MCF 10A (cell line): ENCODE measurements at regions not wholly inside any gene's neighbourhood (a gene's known extent, or its start where the extent isn't known, plus 50 kb on each side); places are given as distances from the start of the nearest gene placed in this dataset.

ENCODE experiments used
- BruUV-seq: library from RNA; stranded (reverse); fragments of 400-500 nt; replicated peaks from 2 replicates; lab custom pipeline; 2021; lab: Mats Ljungman, UMichigan
- CTCF ChIA-PET: fragments of 300-600 bp; sonication (Branson Sonifier 250); formaldehyde crosslinking; extraction: SDS; loops from one replicate; lab custom pipeline; 2021; ENCODE audit warnings: antibody characterized with exemption, inconsistent platforms; lab: Yijun Ruan, JAX
- POLR2A ChIA-PET: fragments of 300-600, 350-650 bp; sonication (Branson Sonifier 250); formaldehyde crosslinking; extraction: SDS; loops from one replicate; lab custom pipeline; 2020; ENCODE audit warnings: antibody characterized with exemption, inconsistent platforms; lab: Yijun Ruan, JAX
- DNase-seq: peaks from one replicate; pipeline ENCODE4 v3.0.0-alpha.2; 2018; ENCODE audit not compliant: unreplicated experiment
- H3K27ac Mint-ChIP-seq: one replicate; pipeline ENCODE4 v1.8.0; 2022; ENCODE audit warnings: mild to moderate bottlenecking, low read depth, mixed read lengths; ENCODE audit not compliant: unreplicated experiment
- H3K27me3 Mint-ChIP-seq: one replicate; pipeline ENCODE4 v1.8.0; 2022; ENCODE audit warnings: mixed read lengths; ENCODE audit not compliant: insufficient read depth, unreplicated experiment
- H3K36me3 Mint-ChIP-seq: one replicate; pipeline ENCODE4 v1.8.0; 2022; ENCODE audit warnings: mild to moderate bottlenecking, moderate library complexity, mixed read lengths; ENCODE audit not compliant: insufficient read depth, unreplicated experiment
- H3K4me1 Mint-ChIP-seq: one replicate; pipeline ENCODE4 v1.8.0; 2022; ENCODE audit warnings: mixed read lengths; ENCODE audit not compliant: insufficient read depth, unreplicated experiment
- H3K4me3 Mint-ChIP-seq: one replicate; pipeline ENCODE4 v1.8.0; 2022; ENCODE audit warnings: mild to moderate bottlenecking, moderate library complexity, mixed read lengths; ENCODE audit not compliant: unreplicated experiment
- H3K9me3 Mint-ChIP-seq: one replicate; pipeline ENCODE4 v1.8.0; 2022; ENCODE audit warnings: mixed read lengths; ENCODE audit not compliant: unreplicated experiment
- CTCF ChIP-seq: fragments of 200-600 bp; IDR thresholded peaks from one replicate; pipeline ENCODE4 v1.8.0; 2022; ENCODE audit warnings: antibody characterized with exemption, mild to moderate bottlenecking; ENCODE audit not compliant: unreplicated experiment
- intact Hi-C: fragments of 100-400 bp; cut with micrococcal nuclease; formaldehyde crosslinking; loops from 2 replicates; pipeline ENCODE4 v1.14.1; 2022

GRCh38 chr5:128667751-128668150 is 129.7 kb upstream of the FBN2 start:
- Mint-ChIP-seq H3K4me1 (peaks cover 5% of the 10 kb centered on the region), H3K36me3 (no peaks in the 10 kb centered on the region), H3K27ac (no peak overlapping the region), H3K27me3 (no peaks in the 10 kb centered on the region), H3K4me3 (no peak overlapping the region), H3K9me3 (no peaks in the 10 kb centered on the region)
- BruUV-seq: no TSS peak
- intact Hi-C loops: no loop called here
- DNase-seq: peak; percentile 49
- POLR2A ChIA-PET: interaction anchor here (1.0 kb wide), 1 partner anchor 130 kb away, joined by 4 read pairs; the partner anchor contains the start of gene FBN2
- TF ChIP-seq CTCF: no peak
- CTCF ChIA-PET: interaction anchor here (0.6 to 1.7 kb wide), 5 partner anchors 11 to 177 kb away, joined by 3 to 10 read pairs (median 4); partner anchors contain the start of gene FBN2

- no peak overlapping the region for H3K27ac Mint-ChIP-seq
- H3K9me3 Mint-ChIP-seq: no peaks in the 10 kb centered on the region
- no TSS peak for BruUV-seq
- no peaks in the 10 kb centered on the region for H3K36me3 Mint-ChIP-seq
- intact Hi-C loops: no loop called here
- no peak for TF ChIP-seq CTCF
- ChIA-PET POLR2A (interaction anchor here (1.0 kb wide), 1 partner anchor 131 kb away, joined by 4 read pairs; the partner anchor contains the start of gene FBN2), CTCF (interaction anchor here (0.6 to 1.2 kb wide), 2 partner anchors 130 to 621 kb away, joined by 3 to 4 read pairs; partner anchors contain the start of gene FBN2)
- no peaks in the 10 kb centered on the region for H3K27me3 Mint-ChIP-seq
- no peak for DNase-seq
- peaks cover 5% of the 10 kb centered on the region for H3K4me1 Mint-ChIP-seq
- no peak overlapping the region for H3K4me3 Mint-ChIP-seq
Observed at GRCh38 chr5:128668921-128669320, 130.9 kb upstream of the FBN2 start.

- ChIA-PET CTCF (interaction anchor here (0.8 kb wide), 1 partner anchor 175 kb away, joined by 5 read pairs; no protein-coding TSS in a partner anchor), POLR2A (interaction anchor here (0.7 to 0.8 kb wide), 2 partner anchors 21 to 27 kb away, joined by 3 read pairs; no protein-coding TSS in a partner anchor)
- no peak for TF ChIP-seq CTCF
- H3K9me3 Mint-ChIP-seq: no peaks in the 10 kb centered on the region
- H3K4me3 Mint-ChIP-seq: no peak overlapping the region
- intact Hi-C loops: loop anchor here (5.0 to 10.0 kb wide), 3 partner anchors 93 to 1105 kb away; no protein-coding TSS in a partner anchor
- H3K4me1 Mint-ChIP-seq: peaks cover 5% of the 10 kb centered on the region
- no TSS peak for BruUV-seq
- peak; percentile 77 for DNase-seq
- no peak overlapping the region for H3K27ac Mint-ChIP-seq
- H3K27me3 Mint-ChIP-seq: no peaks in the 10 kb centered on the region
- no peaks in the 10 kb centered on the region for H3K36me3 Mint-ChIP-seq
Observed at GRCh38 chr5:128669803-128670202, 131.8 kb upstream of the FBN2 start.

- Mint-ChIP-seq H3K4me1 (peaks cover 5% of the 10 kb centered on the region), H3K27me3 (no peaks in the 10 kb centered on the region), H3K4me3 (no peak overlapping the region), H3K27ac (no peak overlapping the region), H3K9me3 (peaks cover 7% of the 10 kb centered on the region), H3K36me3 (no peaks in the 10 kb centered on the region)
- no TSS peak for BruUV-seq
- POLR2A ChIA-PET: interaction anchor here (0.6 to 1.2 kb wide), 2 partner anchors 134 to 233 kb away, joined by 3 read pairs; partner anchors contain the start of gene FBN2
- no peak for DNase-seq
- no peak for TF ChIP-seq CTCF
- CTCF ChIA-PET: interaction anchor here (0.6 to 4.9 kb wide), 5 partner anchors 9 to 453 kb away, joined by 3 to 15 read pairs (median 3); no protein-coding TSS in a partner anchor
- intact Hi-C loops: loop anchor here (5.0 to 10.0 kb wide), 3 partner anchors 95 to 1107 kb away; no protein-coding TSS in a partner anchor
Observed at GRCh38 chr5:128671943-128672342, 133.9 kb upstream of the FBN2 start.
